ENCODE measurements at regions not wholly inside any gene's neighbourhood (a gene's known extent, or its start where the extent isn't known, plus 50 kb on each side); places are given as distances from the start of the nearest gene placed in this dataset.

- H3K27ac ChIP-seq (ENCODE audit: insufficient read length, low read depth, low read length): no peak overlapping the region
- H3K4me1 Mint-ChIP-seq: peaks cover 3 to 4% of the 10 kb centered on the region in 2 experiments; a peak in 1 of 4 replicates
- H4K5ac ChIP-seq (ENCODE audit: insufficient read length, low read depth, low read length): no peak overlapping the region
- no peak overlapping the region for H3K4ac ChIP-seq (ENCODE audit: low read depth, low read length)
- H2BK12ac ChIP-seq (ENCODE audit: insufficient read length, low read depth, low read length): no peak overlapping the region
- no peak overlapping the region for H2BK15ac ChIP-seq (ENCODE audit: low read depth, low read length)
- H2BK5ac ChIP-seq (ENCODE audit: insufficient read length, low read length): no peak overlapping the region
- no peak overlapping the region for H4K91ac ChIP-seq (ENCODE audit: insufficient read length, low read depth, low read length)
- H3K56ac ChIP-seq (ENCODE audit: insufficient read length, low read depth, low read length): no peak overlapping the region
- no peaks in the 10 kb centered on the region for H3K79me1 ChIP-seq (ENCODE audit: insufficient read depth, low read depth, low read length, poor library complexity, severe bottlenecking)
- H3K79me2 ChIP-seq (ENCODE audit: insufficient read depth, low read length): no peaks in the 10 kb centered on the region
- no peaks in the 10 kb centered on the region for H3K9me3 Mint-ChIP-seq
- no peak overlapping the region for H2AFZ ChIP-seq (ENCODE audit: low read length)
- no peaks in the 10 kb centered on the region; the same call in 1 of the 2 replicates for H3K27me3 Mint-ChIP-seq (ENCODE audit: low read depth)
- no CpG with 5 or more reads among the region's 4 CpGs for WGBS (ENCODE audit: extremely low coverage, insufficient read length, low lambda C conversion rate)
- H3K4me3 Mint-ChIP-seq: no peak overlapping the region
- H3T11ph ChIP-seq (ENCODE audit: low read length): no peak overlapping the region
- no peak overlapping the region for H2AK5ac ChIP-seq (ENCODE audit: insufficient read length, low read length)
- no peaks in the 10 kb centered on the region for H3K27me3 ChIP-seq (ENCODE audit: insufficient read depth, low read length)
- H2BK120ac ChIP-seq (ENCODE audit: low read depth, low read length, poor library complexity, severe bottlenecking): no peak overlapping the region
- no peaks in the 10 kb centered on the region for H3K9me3 ChIP-seq (ENCODE audit: control insufficient read depth, low read depth, low read length)
- TF ChIP-seq, protein P1, sequence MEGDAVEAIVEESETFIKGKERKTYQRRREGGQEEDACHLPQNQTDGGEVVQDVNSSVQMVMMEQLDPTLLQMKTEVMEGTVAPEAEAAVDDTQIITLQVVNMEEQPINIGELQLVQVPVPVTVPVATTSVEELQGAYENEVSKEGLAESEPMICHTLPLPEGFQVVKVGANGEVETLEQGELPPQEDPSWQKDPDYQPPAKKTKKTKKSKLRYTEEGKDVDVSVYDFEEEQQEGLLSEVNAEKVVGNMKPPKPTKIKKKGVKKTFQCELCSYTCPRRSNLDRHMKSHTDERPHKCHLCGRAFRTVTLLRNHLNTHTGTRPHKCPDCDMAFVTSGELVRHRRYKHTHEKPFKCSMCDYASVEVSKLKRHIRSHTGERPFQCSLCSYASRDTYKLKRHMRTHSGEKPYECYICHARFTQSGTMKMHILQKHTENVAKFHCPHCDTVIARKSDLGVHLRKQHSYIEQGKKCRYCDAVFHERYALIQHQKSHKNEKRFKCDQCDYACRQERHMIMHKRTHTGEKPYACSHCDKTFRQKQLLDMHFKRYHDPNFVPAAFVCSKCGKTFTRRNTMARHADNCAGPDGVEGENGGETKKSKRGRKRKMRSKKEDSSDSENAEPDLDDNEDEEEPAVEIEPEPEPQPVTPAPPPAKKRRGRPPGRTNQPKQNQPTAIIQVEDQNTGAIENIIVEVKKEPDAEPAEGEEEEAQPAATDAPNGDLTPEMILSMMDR (conservative IDR thresholded peaks at IDR 0.05): no peak
- H3K23ac ChIP-seq (ENCODE audit: insufficient read length, low read depth, low read length): no peak overlapping the region
- no peak overlapping the region for H3K27ac Mint-ChIP-seq
- H3K36me3 Mint-ChIP-seq (ENCODE audit: insufficient read depth in 1 of 3, low read depth in 3 of 3): no peaks in the 10 kb centered on the region
- no peaks in the 10 kb centered on the region for H3K4me1 ChIP-seq (ENCODE audit: insufficient read depth, low read length)
- no peak overlapping the region for H3K4me2 ChIP-seq (ENCODE audit: insufficient read depth, insufficient read length, low read length)
- DNase-seq: no peak
- H3K23me2 ChIP-seq (ENCODE audit: insufficient read length, low read depth, low read length, poor library complexity, severe bottlenecking): no peaks in the 10 kb centered on the region
- no peak overlapping the region for H4K8ac ChIP-seq (replicated peaks; ENCODE audit: insufficient read length, low read depth, low read length)
- H3K14ac ChIP-seq (ENCODE audit: insufficient read depth, low read length): no peak overlapping the region
- no peak overlapping the region for H2BK20ac ChIP-seq (ENCODE audit: low read depth, low read length, poor library complexity, severe bottlenecking)
- H3K9ac ChIP-seq (ENCODE audit: extremely low read depth, insufficient read length, low read length): no peak overlapping the region
- H4K20me1 ChIP-seq (ENCODE audit: control insufficient read depth, insufficient read depth, insufficient read length): no peaks in the 10 kb centered on the region
- H3K18ac ChIP-seq (ENCODE audit: insufficient read length, low read depth, low read length): no peak overlapping the region
Observed at GRCh38 chr4:77437079-77437478, 168.5 kb upstream of the CXCL13 start.
